ENCODE measurements at regions not wholly inside any gene's neighbourhood (a gene's known extent, or its start where the extent isn't known, plus 50 kb on each side); places are given as distances from the start of the nearest gene placed in this dataset.

- no peaks in the 10 kb centered on the region for H3K27me3 ChIP-seq (ENCODE audit: low read depth, low read length)
- peaks cover 0 to 7% of the 10 kb centered on the region in 2 donors for H3K4me1 ChIP-seq (ENCODE audit: control insufficient read depth in 1 of 2, insufficient read depth in 2 of 2, low read length in 2 of 2)
- H3K4me3 ChIP-seq (ENCODE audit: low read depth in 1 of 2, low read length in 2 of 2), result no peak overlapping the region
- H3K9me3 ChIP-seq (ENCODE audit: control insufficient read depth in 1 of 2, low read length in 2 of 2), result no peaks in the 10 kb centered on the region
- no peak overlapping the region for H3K27ac ChIP-seq (ENCODE audit: low read length)
- no peaks in the 10 kb centered on the region for H3K36me3 ChIP-seq (ENCODE audit: control insufficient read depth in 1 of 2, insufficient read depth in 2 of 2, low read length in 2 of 2)
Measured at GRCh38 chr6:81832304-81832703, 79.8 kb upstream of the TENT5A start.

GRCh38 chr6:81831274-81831673 lies 78.8 kb upstream of the TENT5A start:
- peaks cover 0 to 7% of the 10 kb centered on the region in 2 donors for H3K4me1 ChIP-seq (ENCODE audit: control insufficient read depth in 1 of 2, insufficient read depth in 2 of 2, low read length in 2 of 2)
- no peaks in the 10 kb centered on the region for H3K36me3 ChIP-seq (ENCODE audit: control insufficient read depth in 1 of 2, insufficient read depth in 2 of 2, low read length in 2 of 2)
- H3K27me3 ChIP-seq (ENCODE audit: low read depth, low read length), result no peaks in the 10 kb centered on the region
- peaks cover 0 to 3% of the 10 kb centered on the region in 2 donors for H3K9me3 ChIP-seq (ENCODE audit: control insufficient read depth in 1 of 2, low read length in 2 of 2)
- H3K4me3 ChIP-seq (ENCODE audit: low read depth in 1 of 2, low read length in 2 of 2), result no peak overlapping the region
- H3K27ac ChIP-seq (ENCODE audit: low read length), result no peak overlapping the region

- H3K27ac ChIP-seq (ENCODE audit: low read length), result no peak overlapping the region
- peaks cover 0 to 3% of the 10 kb centered on the region in 2 donors for H3K9me3 ChIP-seq (ENCODE audit: control insufficient read depth in 1 of 2, low read length in 2 of 2)
- no peaks in the 10 kb centered on the region for H3K36me3 ChIP-seq (ENCODE audit: control insufficient read depth in 1 of 2, insufficient read depth in 2 of 2, low read length in 2 of 2)
- no peaks in the 10 kb centered on the region for H3K4me1 ChIP-seq (ENCODE audit: control insufficient read depth in 1 of 2, insufficient read depth in 2 of 2, low read length in 2 of 2)
- no peaks in the 10 kb centered on the region for H3K27me3 ChIP-seq (ENCODE audit: low read depth, low read length)
- no peak overlapping the region for H3K4me3 ChIP-seq (ENCODE audit: low read depth in 1 of 2, low read length in 2 of 2)
Measured at GRCh38 chr6:81826784-81827183, 74.3 kb upstream of the TENT5A start.

GRCh38 chr6:81822568-81822967 lies 70.1 kb upstream of the TENT5A start:
- no peak overlapping the region for H3K27ac ChIP-seq (ENCODE audit: low read length)
- peaks cover 0 to 3% of the 10 kb centered on the region in 2 donors for H3K9me3 ChIP-seq (ENCODE audit: control insufficient read depth in 1 of 2, low read length in 2 of 2)
- no peaks in the 10 kb centered on the region for H3K4me1 ChIP-seq (ENCODE audit: control insufficient read depth in 1 of 2, insufficient read depth in 2 of 2, low read length in 2 of 2)
- H3K36me3 ChIP-seq (ENCODE audit: control insufficient read depth in 1 of 2, insufficient read depth in 2 of 2, low read length in 2 of 2), result no peaks in the 10 kb centered on the region
- H3K4me3 ChIP-seq (ENCODE audit: low read depth in 1 of 2, low read length in 2 of 2), result no peak overlapping the region
- H3K27me3 ChIP-seq (ENCODE audit: low read depth, low read length), result no peaks in the 10 kb centered on the region

GRCh38 chr6:81821449-81821848 lies 69.0 kb upstream of the TENT5A start:
- Histone ChIP-seq H3K4me3 (ENCODE audit: low read depth in 1 of 2, low read length in 2 of 2) (no peak overlapping the region), H3K27me3 (ENCODE audit: low read depth, low read length) (no peaks in the 10 kb centered on the region), H3K4me1 (ENCODE audit: control insufficient read depth in 1 of 2, insufficient read depth in 2 of 2, low read length in 2 of 2) (no peaks in the 10 kb centered on the region), H3K9me3 (ENCODE audit: control insufficient read depth in 1 of 2, low read length in 2 of 2) (peaks cover 0 to 2% of the 10 kb centered on the region in 2 donors), H3K27ac (ENCODE audit: low read length) (no peak overlapping the region), H3K36me3 (ENCODE audit: control insufficient read depth in 1 of 2, insufficient read depth in 2 of 2, low read length in 2 of 2) (no peaks in the 10 kb centered on the region)

- no peak overlapping the region for H3K4me3 ChIP-seq (ENCODE audit: low read depth in 1 of 2, low read length in 2 of 2)
- H3K27ac ChIP-seq (ENCODE audit: low read length), result no peak overlapping the region
- H3K4me1 ChIP-seq (ENCODE audit: control insufficient read depth in 1 of 2, insufficient read depth in 2 of 2, low read length in 2 of 2), result no peaks in the 10 kb centered on the region
- H3K9me3 ChIP-seq (ENCODE audit: control insufficient read depth in 1 of 2, low read length in 2 of 2), result no peaks in the 10 kb centered on the region
- no peaks in the 10 kb centered on the region for H3K36me3 ChIP-seq (ENCODE audit: control insufficient read depth in 1 of 2, insufficient read depth in 2 of 2, low read length in 2 of 2)
- no peaks in the 10 kb centered on the region for H3K27me3 ChIP-seq (ENCODE audit: low read depth, low read length)
Measured at GRCh38 chr6:81820980-81821379, 68.5 kb upstream of the TENT5A start.

GRCh38 chr6:81820422-81820821 lies 67.9 kb upstream of the TENT5A start:
- no peak overlapping the region for H3K4me3 ChIP-seq (ENCODE audit: low read depth in 1 of 2, low read length in 2 of 2)
- no peaks in the 10 kb centered on the region for H3K27me3 ChIP-seq (ENCODE audit: low read depth, low read length)
- H3K27ac ChIP-seq (ENCODE audit: low read length), result no peak overlapping the region
- no peaks in the 10 kb centered on the region for H3K36me3 ChIP-seq (ENCODE audit: control insufficient read depth in 1 of 2, insufficient read depth in 2 of 2, low read length in 2 of 2)
- no peaks in the 10 kb centered on the region for H3K9me3 ChIP-seq (ENCODE audit: control insufficient read depth in 1 of 2, low read length in 2 of 2)
- no peaks in the 10 kb centered on the region for H3K4me1 ChIP-seq (ENCODE audit: control insufficient read depth in 1 of 2, insufficient read depth in 2 of 2, low read length in 2 of 2)

GRCh38 chr6:81819767-81820166 lies 67.3 kb upstream of the TENT5A start:
- Histone ChIP-seq H3K9me3 (ENCODE audit: control insufficient read depth in 1 of 2, low read length in 2 of 2) (no peaks in the 10 kb centered on the region), H3K27ac (ENCODE audit: low read length) (no peak overlapping the region), H3K4me3 (ENCODE audit: low read depth in 1 of 2, low read length in 2 of 2) (no peak overlapping the region), H3K36me3 (ENCODE audit: control insufficient read depth in 1 of 2, insufficient read depth in 2 of 2, low read length in 2 of 2) (no peaks in the 10 kb centered on the region), H3K4me1 (ENCODE audit: control insufficient read depth in 1 of 2, insufficient read depth in 2 of 2, low read length in 2 of 2) (no peaks in the 10 kb centered on the region), H3K27me3 (ENCODE audit: low read depth, low read length) (no peaks in the 10 kb centered on the region)

- Histone ChIP-seq H3K36me3 (ENCODE audit: control insufficient read depth in 1 of 2, insufficient read depth in 2 of 2, low read length in 2 of 2) (no peaks in the 10 kb centered on the region), H3K27ac (ENCODE audit: low read length) (no peak overlapping the region), H3K4me1 (ENCODE audit: control insufficient read depth in 1 of 2, insufficient read depth in 2 of 2, low read length in 2 of 2) (no peaks in the 10 kb centered on the region)
Measured at GRCh38 chr6:81818901-81819361, 66.5 kb upstream of the TENT5A start.

GRCh38 chr6:81816380-81816779 lies 63.9 kb upstream of the TENT5A start:
- Histone ChIP-seq H3K36me3 (ENCODE audit: control insufficient read depth in 1 of 2, insufficient read depth in 2 of 2, low read length in 2 of 2) (no peaks in the 10 kb centered on the region), H3K27me3 (ENCODE audit: low read depth, low read length) (no peaks in the 10 kb centered on the region), H3K27ac (ENCODE audit: low read length) (no peak overlapping the region), H3K9me3 (ENCODE audit: control insufficient read depth in 1 of 2, low read length in 2 of 2) (no peaks in the 10 kb centered on the region), H3K4me3 (ENCODE audit: low read depth in 1 of 2, low read length in 2 of 2) (no peak overlapping the region), H3K4me1 (ENCODE audit: control insufficient read depth in 1 of 2, insufficient read depth in 2 of 2, low read length in 2 of 2) (no peaks in the 10 kb centered on the region)

More at GRCh38 chr6:81818901-81819361, 66.5 kb upstream of the TENT5A start:
- H3K9me3 ChIP-seq (ENCODE audit: control insufficient read depth in 1 of 2, low read length in 2 of 2), result no peaks in the 10 kb centered on the region
- H3K4me3 ChIP-seq (ENCODE audit: low read depth in 1 of 2, low read length in 2 of 2), result no peak overlapping the region
- H3K27me3 ChIP-seq (ENCODE audit: low read depth, low read length), result no peaks in the 10 kb centered on the region

GRCh38 chr6:81814370-81815076 lies 62.0 kb upstream of the TENT5A start:
- H3K4me1 ChIP-seq (ENCODE audit: control insufficient read depth in 1 of 2, insufficient read depth in 2 of 2, low read length in 2 of 2), result peaks cover 0 to 1% of the 10 kb centered on the region in 2 donors
- H3K4me3 ChIP-seq (ENCODE audit: low read depth in 1 of 2, low read length in 2 of 2), result no peak overlapping the region
- H3K9me3 ChIP-seq (ENCODE audit: control insufficient read depth in 1 of 2, low read length in 2 of 2), result no peaks in the 10 kb centered on the region
- H3K36me3 ChIP-seq (ENCODE audit: control insufficient read depth in 1 of 2, insufficient read depth in 2 of 2, low read length in 2 of 2), result no peaks in the 10 kb centered on the region
- H3K27ac ChIP-seq (ENCODE audit: low read length), result no peak overlapping the region
- H3K27me3 ChIP-seq (ENCODE audit: low read depth, low read length), result no peaks in the 10 kb centered on the region

GRCh38 chr6:81813305-81813704 lies 60.8 kb upstream of the TENT5A start:
- Histone ChIP-seq H3K27me3 (ENCODE audit: low read depth, low read length) (no peaks in the 10 kb centered on the region), H3K4me3 (ENCODE audit: low read depth in 1 of 2, low read length in 2 of 2) (no peak overlapping the region), H3K27ac (ENCODE audit: low read length) (no peak overlapping the region), H3K36me3 (ENCODE audit: control insufficient read depth in 1 of 2, insufficient read depth in 2 of 2, low read length in 2 of 2) (no peaks in the 10 kb centered on the region), H3K9me3 (ENCODE audit: control insufficient read depth in 1 of 2, low read length in 2 of 2) (no peaks in the 10 kb centered on the region), H3K4me1 (ENCODE audit: control insufficient read depth in 1 of 2, insufficient read depth in 2 of 2, low read length in 2 of 2) (peaks cover 0 to 10% of the 10 kb centered on the region in 2 donors)
